ENCODE measurements at regions not wholly inside any gene's neighbourhood (a gene's known extent, or its start where the extent isn't known, plus 50 kb on each side); places are given as distances from the start of the nearest gene placed in this dataset.

DNA sequence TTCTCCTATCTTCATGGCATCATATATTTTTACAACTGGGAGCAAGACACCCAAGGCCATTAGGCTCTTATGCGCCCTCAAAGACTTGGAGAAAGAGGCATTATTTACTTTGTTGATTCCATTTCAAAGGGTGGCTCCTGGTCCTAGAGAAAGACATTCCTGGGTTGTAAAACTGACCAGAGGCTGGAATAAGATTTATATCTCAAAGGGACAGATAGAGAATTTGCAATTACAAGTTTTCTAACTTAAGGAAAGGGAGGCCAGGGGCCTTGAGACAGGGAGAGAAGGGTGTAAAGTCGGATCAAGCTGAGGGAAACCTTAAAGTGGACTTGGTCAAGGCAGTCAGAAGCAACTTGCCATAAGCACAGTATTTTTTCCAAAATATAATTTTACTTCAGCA is 1086.0 kb downstream of the SORCS3 start:
- H3K27me3 ChIP-seq = no peaks in the 10 kb centered on the region
- no peak overlapping the region for H3K4me3 ChIP-seq (ENCODE audit: low read depth, low read length)
- no peak for DNase-seq
- TF ChIP-seq, protein P1, sequence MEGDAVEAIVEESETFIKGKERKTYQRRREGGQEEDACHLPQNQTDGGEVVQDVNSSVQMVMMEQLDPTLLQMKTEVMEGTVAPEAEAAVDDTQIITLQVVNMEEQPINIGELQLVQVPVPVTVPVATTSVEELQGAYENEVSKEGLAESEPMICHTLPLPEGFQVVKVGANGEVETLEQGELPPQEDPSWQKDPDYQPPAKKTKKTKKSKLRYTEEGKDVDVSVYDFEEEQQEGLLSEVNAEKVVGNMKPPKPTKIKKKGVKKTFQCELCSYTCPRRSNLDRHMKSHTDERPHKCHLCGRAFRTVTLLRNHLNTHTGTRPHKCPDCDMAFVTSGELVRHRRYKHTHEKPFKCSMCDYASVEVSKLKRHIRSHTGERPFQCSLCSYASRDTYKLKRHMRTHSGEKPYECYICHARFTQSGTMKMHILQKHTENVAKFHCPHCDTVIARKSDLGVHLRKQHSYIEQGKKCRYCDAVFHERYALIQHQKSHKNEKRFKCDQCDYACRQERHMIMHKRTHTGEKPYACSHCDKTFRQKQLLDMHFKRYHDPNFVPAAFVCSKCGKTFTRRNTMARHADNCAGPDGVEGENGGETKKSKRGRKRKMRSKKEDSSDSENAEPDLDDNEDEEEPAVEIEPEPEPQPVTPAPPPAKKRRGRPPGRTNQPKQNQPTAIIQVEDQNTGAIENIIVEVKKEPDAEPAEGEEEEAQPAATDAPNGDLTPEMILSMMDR (IDR thresholded peaks at IDR 0.05; ENCODE audit: low read depth, low read length) = no peak
- no peaks in the 10 kb centered on the region for H3K36me3 ChIP-seq
- H3K9me3 ChIP-seq = no peaks in the 10 kb centered on the region
- H3K4me1 ChIP-seq = no peaks in the 10 kb centered on the region

GRCh38 chr10:105726149-105726548 is 1085.1 kb downstream of the SORCS3 start:
- no peaks in the 10 kb centered on the region for H3K36me3 ChIP-seq
- TF ChIP-seq, protein P1 (IDR thresholded peaks at IDR 0.05; ENCODE audit: low read depth, low read length) = no peak
- no peak for DNase-seq
- H3K4me3 ChIP-seq (ENCODE audit: low read depth, low read length) = no peak overlapping the region
- H3K27me3 ChIP-seq = no peaks in the 10 kb centered on the region
- H3K4me1 ChIP-seq = no peaks in the 10 kb centered on the region
- H3K9me3 ChIP-seq = no peaks in the 10 kb centered on the region

GRCh38 chr10:105725007-105725406 is 1083.9 kb downstream of the SORCS3 start:
- no peak for DNase-seq
- Histone ChIP-seq H3K36me3 (no peaks in the 10 kb centered on the region), H3K27me3 (no peaks in the 10 kb centered on the region), H3K4me3 (ENCODE audit: low read depth, low read length) (no peak overlapping the region), H3K4me1 (no peaks in the 10 kb centered on the region), H3K9me3 (no peaks in the 10 kb centered on the region)
- TF ChIP-seq, protein P1 (IDR thresholded peaks at IDR 0.05; ENCODE audit: low read depth, low read length) = no peak

- H3K9me3 ChIP-seq = no peaks in the 10 kb centered on the region
- H3K36me3 ChIP-seq = no peaks in the 10 kb centered on the region
- H3K4me3 ChIP-seq (ENCODE audit: low read depth, low read length) = no peak overlapping the region
- no peaks in the 10 kb centered on the region for H3K4me1 ChIP-seq
- TF ChIP-seq, protein P1 (IDR thresholded peaks at IDR 0.05; ENCODE audit: low read depth, low read length) = no peak
- no peaks in the 10 kb centered on the region for H3K27me3 ChIP-seq
- no peak for DNase-seq
These were observed 1077.3 kb downstream of the SORCS3 start for GRCh38 chr10:105718207-105718995.

DNA sequence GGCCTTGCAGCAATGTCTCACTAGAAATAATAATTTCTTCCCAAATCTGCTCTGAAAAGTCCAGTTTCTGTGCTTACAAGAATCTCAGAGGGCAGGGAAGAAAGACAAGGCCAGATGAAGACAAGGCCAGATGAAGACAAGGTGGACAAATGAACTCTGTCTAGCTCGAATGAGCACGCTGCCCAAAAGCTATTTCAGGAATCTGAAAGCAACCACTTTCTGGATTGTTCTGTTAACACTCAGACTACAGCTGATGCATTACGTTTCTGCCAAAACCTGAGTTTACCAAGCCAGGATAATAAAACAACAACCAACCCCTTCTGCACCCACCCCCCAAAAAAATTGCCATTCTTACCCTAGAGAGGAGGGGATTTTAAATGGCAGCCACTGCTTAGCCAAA is 1073.6 kb downstream of the SORCS3 start:
- DNase-seq = no peak
- H3K4me1 ChIP-seq = no peaks in the 10 kb centered on the region
- TF ChIP-seq, protein P1 (IDR thresholded peaks at IDR 0.05; ENCODE audit: low read depth, low read length) = no peak
- H3K4me3 ChIP-seq (ENCODE audit: low read depth, low read length) = no peak overlapping the region
- no peaks in the 10 kb centered on the region for H3K36me3 ChIP-seq
- H3K9me3 ChIP-seq = no peaks in the 10 kb centered on the region
- H3K27me3 ChIP-seq = no peaks in the 10 kb centered on the region

- no peaks in the 10 kb centered on the region for H3K9me3 ChIP-seq
- no peak overlapping the region for H3K4me3 ChIP-seq (ENCODE audit: low read depth, low read length)
- no peaks in the 10 kb centered on the region for H3K27me3 ChIP-seq
- H3K4me1 ChIP-seq = no peaks in the 10 kb centered on the region
- no peaks in the 10 kb centered on the region for H3K36me3 ChIP-seq
- TF ChIP-seq, protein P1 (IDR thresholded peaks at IDR 0.05; ENCODE audit: low read depth, low read length) = no peak
- DNase-seq = no peak
These were observed 1066.5 kb downstream of the SORCS3 start for GRCh38 chr10:105707603-105708002.

Measured in BE2C (cell line).